ENCODE measurements at regions not wholly inside any gene's neighbourhood (a gene's known extent, or its start where the extent isn't known, plus 50 kb on each side); places are given as distances from the start of the nearest gene placed in this dataset.

- TF ChIP-seq EP300 (IDR thresholded peaks at IDR 0.05; ENCODE audit: borderline replicate concordance in 1 of 2, low read depth in 2 of 2, low read length in 2 of 2): no peak
- no peak for TF ChIP-seq TEAD4 (IDR thresholded peaks at IDR 0.05; ENCODE audit: low read depth, low read length)
- no peak for TF ChIP-seq NANOG (IDR thresholded peaks at IDR 0.05; ENCODE audit: insufficient read depth, low read depth, low read length, poor library complexity, severe bottlenecking)
- TF ChIP-seq EGR1 (IDR thresholded peaks at IDR 0.05; ENCODE audit: borderline replicate concordance, low read depth, low read length): no peak
These were observed 603.8 kb downstream of the IQCM start (continued) for GRCh38 chr4:149211876-149212275.

Data from H1 (cell line).